ENCODE measurements at regions not wholly inside any gene's neighbourhood (a gene's known extent, or its start where the extent isn't known, plus 50 kb on each side); places are given as distances from the start of the nearest gene placed in this dataset.
"Not testable (repeated sequence)": the region's sequence is repeated elsewhere in the genome, so short reads cannot be mapped to it uniquely, and the experiment has no call there.

GRCh38 chrX:82666355-82666754 lies 841.7 kb upstream of the POU3F4 start:
- in situ Hi-C loops (cut with MboI; ENCODE audit: low pct_unique_long_range_greater_than_20kb in 2 of 9, low sequenced_read_pairs in 9 of 9, unreplicated experiment in 9 of 9): no loop called here
- 0 to 100% (median 26%) methylated on average over 1 to 3 of the region's 3 CpGs for WGBS, 10 experiments
- ATAC-seq (replicated peaks in 6 of 8): no peak
- Histone ChIP-seq H3K4me1 (replicated peaks in 1 of 2) (no peaks in the 10 kb centered on the region), H3K4me3 (no peak overlapping the region), H3K27ac (no peak overlapping the region)

DNA sequence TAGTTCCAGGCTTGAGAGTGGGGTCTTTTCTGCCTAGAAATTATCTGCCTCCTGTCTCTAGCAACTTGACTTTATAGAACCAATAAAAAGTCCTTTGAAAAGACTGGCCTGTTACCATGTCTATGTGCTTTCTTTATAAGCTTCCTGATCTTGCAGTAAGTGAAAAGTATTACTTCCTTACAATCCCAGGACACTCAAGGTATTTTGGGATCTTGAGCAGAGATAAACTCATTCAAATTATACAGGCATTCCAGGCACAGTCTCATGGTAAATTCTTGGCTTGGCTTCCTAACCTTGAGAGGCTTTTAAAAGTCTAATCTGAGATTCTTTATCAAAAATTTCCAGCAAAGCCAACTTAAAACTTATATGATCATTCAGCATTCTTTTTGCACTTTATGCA lies 833.0 kb upstream of the POU3F4 start:
- ATAC-seq (replicated peaks in 6 of 8): no peak
- Histone ChIP-seq H3K4me3 (no peak overlapping the region), H3K4me1 (replicated peaks in 1 of 2) (no peaks in the 10 kb centered on the region), H3K27ac (no peak overlapping the region)
- in situ Hi-C loops (cut with MboI; ENCODE audit: low pct_unique_long_range_greater_than_20kb in 2 of 9, low sequenced_read_pairs in 9 of 9, unreplicated experiment in 9 of 9): no loop called here

- no peak overlapping the region for H3K27ac ChIP-seq
- H3K4me3 ChIP-seq: no peak overlapping the region
- WGBS, 10 experiments: 20 to 60% (median 37%) methylated on average over 1 to 2 of the region's 2 CpGs; no CpG with 5 or more reads in 4 of the 10 experiments
- in situ Hi-C loops (cut with MboI; ENCODE audit: low pct_unique_long_range_greater_than_20kb in 2 of 9, low sequenced_read_pairs in 9 of 9, unreplicated experiment in 9 of 9): no loop called here
- no peak for ATAC-seq (replicated peaks in 6 of 8)
- no peaks in the 10 kb centered on the region for H3K4me1 ChIP-seq (replicated peaks in 1 of 2)
Measured at GRCh38 chrX:82676386-82676785, 831.7 kb upstream of the POU3F4 start.

DNA sequence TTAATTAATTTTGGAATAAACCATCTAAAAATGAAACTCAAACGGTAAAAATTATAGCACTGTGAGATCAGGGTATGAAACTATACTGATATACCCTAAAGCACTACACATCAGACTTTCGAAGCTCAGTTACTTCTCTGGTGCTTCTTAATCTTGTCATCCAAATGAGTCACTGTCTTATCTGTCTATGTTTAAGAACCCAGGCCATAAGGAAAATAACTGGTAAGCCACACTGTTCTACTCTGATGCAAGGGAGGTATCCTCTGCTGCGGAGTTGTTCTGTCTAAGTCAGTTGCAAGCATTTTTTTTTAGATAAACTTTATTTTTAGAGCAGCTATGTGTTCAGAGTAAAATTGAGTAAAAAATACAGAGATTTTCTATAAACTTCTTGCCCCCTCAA lies 830.8 kb upstream of the POU3F4 start:
- no peak overlapping the region for H3K4me3 ChIP-seq
- in situ Hi-C loops (cut with MboI; ENCODE audit: low pct_unique_long_range_greater_than_20kb in 2 of 9, low sequenced_read_pairs in 9 of 9, unreplicated experiment in 9 of 9): no loop called here
- no peak overlapping the region for H3K27ac ChIP-seq
- WGBS, 10 experiments: 29 to 100% (median 50%) methylated on average over 1 to 2 of the region's 3 CpGs; no CpG with 5 or more reads in 6 of the 10 experiments
- ATAC-seq (replicated peaks in 6 of 8): no peak
- no peaks in the 10 kb centered on the region for H3K4me1 ChIP-seq (replicated peaks in 1 of 2)

DNA sequence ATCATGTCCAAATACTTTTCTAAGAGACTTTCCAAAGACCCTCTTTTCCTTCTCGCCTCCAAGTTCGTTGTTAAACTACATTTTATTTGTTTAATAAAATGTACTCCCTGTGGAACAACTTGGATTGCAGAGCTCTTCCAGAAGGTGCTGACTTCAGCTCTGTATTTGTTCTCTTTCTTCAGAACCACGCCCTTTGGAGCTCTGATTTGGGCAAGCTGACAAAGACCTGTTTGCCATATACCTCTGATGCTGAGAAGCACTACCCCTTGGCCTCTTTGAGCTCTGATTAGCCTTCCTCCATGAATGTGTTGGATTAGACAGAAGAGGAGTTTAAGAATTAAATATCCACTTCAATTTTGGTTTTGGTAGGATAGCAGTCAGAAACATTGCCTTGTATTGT lies 815.1 kb upstream of the POU3F4 start:
- in situ Hi-C loops (cut with MboI; ENCODE audit: low pct_unique_long_range_greater_than_20kb in 2 of 9, low sequenced_read_pairs in 9 of 9, unreplicated experiment in 9 of 9): no loop called here
- ATAC-seq (replicated peaks in 6 of 8): no peak
- Histone ChIP-seq H3K27ac (no peak overlapping the region), H3K4me3 (no peak overlapping the region), H3K4me1 (replicated peaks in 1 of 2) (no peaks in the 10 kb centered on the region)
- WGBS, 10 experiments: 0 to 100% (median 71%) methylated on average over 1 to 3 of the region's 3 CpGs; no CpG with 5 or more reads in 6 of the 10 experiments

- no peaks in the 10 kb centered on the region for H3K4me1 ChIP-seq (replicated peaks in 1 of 2)
- H3K27ac ChIP-seq: no peak overlapping the region
- ATAC-seq (replicated peaks in 6 of 8): no peak
- no peak overlapping the region for H3K4me3 ChIP-seq
- in situ Hi-C loops (cut with MboI; ENCODE audit: low pct_unique_long_range_greater_than_20kb in 2 of 9, low sequenced_read_pairs in 9 of 9, unreplicated experiment in 9 of 9): no loop called here
- 0 to 100% (median 61%) methylated on average over 1 to 2 of the region's 2 CpGs; no CpG with 5 or more reads in 6 of the 10 experiments for WGBS, 10 experiments
Measured at GRCh38 chrX:82695066-82695465, 813.0 kb upstream of the POU3F4 start.

- ATAC-seq (replicated peaks in 6 of 8): no peak
- Histone ChIP-seq H3K4me3 (no peak overlapping the region), H3K27ac (no peak overlapping the region), H3K4me1 (replicated peaks in 1 of 2) (no peaks in the 10 kb centered on the region)
- in situ Hi-C loops (cut with MboI; ENCODE audit: low pct_unique_long_range_greater_than_20kb in 2 of 9, low sequenced_read_pairs in 9 of 9, unreplicated experiment in 9 of 9): no loop called here
- WGBS, 10 experiments: 0 to 100% (median 44%) methylated on average over 1 to 3 of the region's 5 CpGs; no CpG with 5 or more reads in 5 of the 10 experiments
Measured at GRCh38 chrX:82703551-82703950, 804.5 kb upstream of the POU3F4 start.

- in situ Hi-C loops (cut with MboI; ENCODE audit: low pct_unique_long_range_greater_than_20kb in 2 of 9, low sequenced_read_pairs in 9 of 9, unreplicated experiment in 9 of 9): no loop called here
- peak in 5 of 8 experiments; percentile 47 to 94 (median 89) for ATAC-seq (replicated peaks in 6 of 8)
Measured at GRCh38 chrX:82711457-82711856, 796.6 kb upstream of the POU3F4 start.

DNA sequence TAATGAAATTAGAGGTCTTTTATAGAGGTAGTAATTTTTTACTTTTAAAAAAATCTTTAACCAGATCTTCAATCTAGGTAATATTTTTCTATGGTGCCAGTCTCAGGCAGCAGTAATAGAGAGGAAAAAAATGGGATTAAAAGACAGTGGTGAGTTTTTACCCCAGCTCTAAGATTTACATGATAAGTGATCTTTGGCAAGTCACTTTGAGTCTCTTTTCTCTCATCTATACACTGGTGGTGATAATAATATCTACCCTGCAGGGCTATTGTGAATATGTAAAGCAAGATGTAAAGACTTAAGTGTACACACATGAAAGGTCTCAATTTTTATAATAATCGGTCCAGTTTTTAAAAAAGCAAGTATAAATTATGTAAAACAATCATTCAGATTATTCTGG lies 786.2 kb upstream of the POU3F4 start:
- ATAC-seq (replicated peaks in 6 of 8): no peak
- no peak overlapping the region for H3K4me3 ChIP-seq
- H3K4me1 ChIP-seq (replicated peaks in 1 of 2): peaks cover 12 to 27% of the 10 kb centered on the region in 2 donors
- in situ Hi-C loops (cut with MboI; ENCODE audit: low pct_unique_long_range_greater_than_20kb in 2 of 9, low sequenced_read_pairs in 9 of 9, unreplicated experiment in 9 of 9): no loop called here
- 0 to 71% (median 15%) methylated on average over 1 of the region's 1 CpG; no CpG with 5 or more reads in 4 of the 10 experiments for WGBS, 10 experiments
- no peak overlapping the region for H3K27ac ChIP-seq

More at GRCh38 chrX:82711457-82711856, 796.6 kb upstream of the POU3F4 start:
- H3K4me1 ChIP-seq (replicated peaks in 1 of 2): peaks cover 0 to 12% of the 10 kb centered on the region in 2 donors
- H3K27ac ChIP-seq: no peak overlapping the region
- WGBS, 10 experiments: 0 to 25% (median 15%) methylated on average over 1 to 3 of the region's 4 CpGs; no CpG with 5 or more reads in 4 of the 10 experiments
- H3K4me3 ChIP-seq: no peak overlapping the region

- Histone ChIP-seq H3K4me1 (replicated peaks in 1 of 2) (peaks cover 12 to 27% of the 10 kb centered on the region in 2 donors), H3K27ac (no peak overlapping the region), H3K4me3 (no peak overlapping the region)
- 0 to 83% (median 0%) methylated on average over 1 of the region's 1 CpG; no CpG with 5 or more reads in 7 of the 10 experiments for WGBS, 10 experiments
- in situ Hi-C loops (cut with MboI; ENCODE audit: low pct_unique_long_range_greater_than_20kb in 2 of 9, low sequenced_read_pairs in 9 of 9, unreplicated experiment in 9 of 9): no loop called here
- peak in 4 of 8 experiments; percentile 58 to 79 (median 72) for ATAC-seq (replicated peaks in 6 of 8)
Measured at GRCh38 chrX:82723806-82724205, 784.3 kb upstream of the POU3F4 start.

- H3K27ac ChIP-seq; ATAC-seq (replicated peaks in 6 of 8); H3K4me3 ChIP-seq; in situ Hi-C loops (cut with MboI; ENCODE audit: low pct_unique_long_range_greater_than_20kb in 2 of 9, low sequenced_read_pairs in 9 of 9, unreplicated experiment in 9 of 9): not testable (repeated sequence)
- H3K4me1 ChIP-seq (replicated peaks in 1 of 2): peaks cover 12 to 24% of the 10 kb centered on the region in 2 donors
- WGBS, 10 experiments: 0 to 66% (median 16%) methylated on average over 1 to 4 of the region's 6 CpGs; no CpG with 5 or more reads in 7 of the 10 experiments
Measured at GRCh38 chrX:82727436-82727835, 780.7 kb upstream of the POU3F4 start.

DNA sequence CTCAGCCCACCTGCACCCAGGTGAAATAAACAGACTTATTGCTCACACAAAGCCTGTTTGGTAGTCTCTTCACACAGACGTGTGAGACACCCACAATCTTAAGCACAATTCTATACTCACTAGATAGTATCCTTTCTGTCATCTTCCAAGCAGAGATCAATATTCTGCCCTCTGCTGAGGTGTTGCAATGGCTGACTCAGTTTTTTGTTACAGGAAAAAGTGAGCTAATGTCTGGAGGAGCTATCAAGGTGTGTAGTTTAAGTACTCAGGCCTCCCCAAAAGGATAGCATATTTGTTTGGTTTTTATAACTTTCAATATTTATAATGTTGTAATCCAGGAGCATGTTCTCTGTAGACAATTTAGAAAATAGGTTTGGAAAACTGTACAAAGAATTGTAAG lies 775.2 kb upstream of the POU3F4 start:
- Histone ChIP-seq H3K4me1 (replicated peaks in 1 of 2) (no peaks in the 10 kb centered on the region), H3K27ac (no peak overlapping the region), H3K4me3 (no peak overlapping the region)
- no peak for ATAC-seq (replicated peaks in 6 of 8)
- in situ Hi-C loops (cut with MboI; ENCODE audit: low pct_unique_long_range_greater_than_20kb in 2 of 9, low sequenced_read_pairs in 9 of 9, unreplicated experiment in 9 of 9): no loop called here
- WGBS, 10 experiments: 80% methylated on average over 1 of the region's 1 CpG; no CpG with 5 or more reads in 9 of the 10 experiments

- no peak for ATAC-seq (replicated peaks in 6 of 8)
- no peak overlapping the region for H3K4me3 ChIP-seq
- H3K4me1 ChIP-seq (replicated peaks in 1 of 2): no peaks in the 10 kb centered on the region
- no peak overlapping the region for H3K27ac ChIP-seq
- in situ Hi-C loops (cut with MboI; ENCODE audit: low pct_unique_long_range_greater_than_20kb in 2 of 9, low sequenced_read_pairs in 9 of 9, unreplicated experiment in 9 of 9): no loop called here
Measured at GRCh38 chrX:82734140-82734539, 774.0 kb upstream of the POU3F4 start.

GRCh38 chrX:82738313-82738712 lies 769.8 kb upstream of the POU3F4 start:
- WGBS, 10 experiments: no CpG with 5 or more reads among the region's 20 CpGs
- H3K4me3 ChIP-seq; in situ Hi-C loops (cut with MboI; ENCODE audit: low pct_unique_long_range_greater_than_20kb in 2 of 9, low sequenced_read_pairs in 9 of 9, unreplicated experiment in 9 of 9); H3K27ac ChIP-seq; ATAC-seq (replicated peaks in 6 of 8); H3K4me1 ChIP-seq (replicated peaks in 1 of 2): not testable (repeated sequence)
